Choroid plexus epithelial cell (primary cell): ENCODE measurements at regions not wholly inside any gene's neighbourhood (a gene's known extent, or its start where the extent isn't known, plus 50 kb on each side); places are given as distances from the start of the nearest gene placed in this dataset.

Experiments
- DNase-seq: peaks from one replicate; pipeline ENCODE4 v3.0.0-alpha.2; 2010; ENCODE audit warnings: low read depth
- H3K4me3 ChIP-seq: 2 replicates; pipeline ENCODE4 v1.5.1; 2011; ENCODE audit warnings: low read depth, mild to moderate bottlenecking, control low read depth, low read length, moderate library complexity
- TF ChIP-seq, protein P1 (sequence below): conservative IDR thresholded peaks from 2 replicates; pipeline ENCODE4 v1.5.1; 2011; ENCODE audit warnings: low read depth, mild to moderate bottlenecking, control low read depth, inconsistent platforms, low read length, moderate library complexity

- H3K4me3 ChIP-seq, result no peak overlapping the region
- TF ChIP-seq, protein P1, sequence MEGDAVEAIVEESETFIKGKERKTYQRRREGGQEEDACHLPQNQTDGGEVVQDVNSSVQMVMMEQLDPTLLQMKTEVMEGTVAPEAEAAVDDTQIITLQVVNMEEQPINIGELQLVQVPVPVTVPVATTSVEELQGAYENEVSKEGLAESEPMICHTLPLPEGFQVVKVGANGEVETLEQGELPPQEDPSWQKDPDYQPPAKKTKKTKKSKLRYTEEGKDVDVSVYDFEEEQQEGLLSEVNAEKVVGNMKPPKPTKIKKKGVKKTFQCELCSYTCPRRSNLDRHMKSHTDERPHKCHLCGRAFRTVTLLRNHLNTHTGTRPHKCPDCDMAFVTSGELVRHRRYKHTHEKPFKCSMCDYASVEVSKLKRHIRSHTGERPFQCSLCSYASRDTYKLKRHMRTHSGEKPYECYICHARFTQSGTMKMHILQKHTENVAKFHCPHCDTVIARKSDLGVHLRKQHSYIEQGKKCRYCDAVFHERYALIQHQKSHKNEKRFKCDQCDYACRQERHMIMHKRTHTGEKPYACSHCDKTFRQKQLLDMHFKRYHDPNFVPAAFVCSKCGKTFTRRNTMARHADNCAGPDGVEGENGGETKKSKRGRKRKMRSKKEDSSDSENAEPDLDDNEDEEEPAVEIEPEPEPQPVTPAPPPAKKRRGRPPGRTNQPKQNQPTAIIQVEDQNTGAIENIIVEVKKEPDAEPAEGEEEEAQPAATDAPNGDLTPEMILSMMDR, result peak; percentile 3
- DNase-seq, result no peak
These were observed 184.4 kb upstream of the IER5L start for GRCh38 chr9:129362287-129363000.

GRCh38 chr9:129361196-129361595 lies 183.1 kb upstream of the IER5L start:
- DNase-seq, result no peak
- H3K4me3 ChIP-seq, result no peak overlapping the region
- TF ChIP-seq, protein P1, result no peak

GRCh38 chr9:129359916-129360536 lies 182.0 kb upstream of the IER5L start:
- DNase-seq, result no peak
- H3K4me3 ChIP-seq, result no peak overlapping the region
- TF ChIP-seq, protein P1, result no peak

DNA sequence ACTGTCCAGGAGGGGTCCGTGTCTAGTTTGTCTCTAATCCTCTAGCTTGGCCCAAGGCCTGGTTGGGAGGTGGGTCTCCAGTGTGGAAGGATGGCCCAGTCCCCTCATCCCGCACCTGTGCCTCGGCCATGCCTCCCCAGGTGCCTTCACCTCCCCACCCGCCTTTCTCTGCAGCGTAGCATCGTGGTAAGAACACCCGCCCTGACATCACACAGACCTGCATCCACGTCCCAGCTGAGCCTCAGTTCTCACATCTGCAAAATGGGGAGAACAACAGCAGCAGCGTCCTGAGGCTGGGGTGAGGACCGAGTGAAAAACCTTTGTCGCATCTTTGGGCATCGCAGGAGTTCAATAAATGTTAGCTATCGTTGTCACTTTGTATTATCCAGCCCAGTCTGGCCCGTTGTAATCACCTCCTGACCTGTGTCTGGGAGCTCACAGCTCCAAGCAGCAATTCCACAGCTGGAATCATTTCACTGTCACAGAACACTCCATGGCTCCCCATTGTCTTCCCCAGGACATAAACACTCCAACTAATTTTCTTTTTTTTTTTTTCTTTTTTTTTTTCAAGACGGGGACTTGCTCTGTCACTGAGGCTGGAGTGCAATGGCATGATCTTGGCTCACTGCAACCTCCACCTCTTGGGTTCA lies 181.2 kb upstream of the IER5L start:
- TF ChIP-seq, protein P1, result no peak
- no peak overlapping the region for H3K4me3 ChIP-seq
- DNase-seq, result no peak

DNA sequence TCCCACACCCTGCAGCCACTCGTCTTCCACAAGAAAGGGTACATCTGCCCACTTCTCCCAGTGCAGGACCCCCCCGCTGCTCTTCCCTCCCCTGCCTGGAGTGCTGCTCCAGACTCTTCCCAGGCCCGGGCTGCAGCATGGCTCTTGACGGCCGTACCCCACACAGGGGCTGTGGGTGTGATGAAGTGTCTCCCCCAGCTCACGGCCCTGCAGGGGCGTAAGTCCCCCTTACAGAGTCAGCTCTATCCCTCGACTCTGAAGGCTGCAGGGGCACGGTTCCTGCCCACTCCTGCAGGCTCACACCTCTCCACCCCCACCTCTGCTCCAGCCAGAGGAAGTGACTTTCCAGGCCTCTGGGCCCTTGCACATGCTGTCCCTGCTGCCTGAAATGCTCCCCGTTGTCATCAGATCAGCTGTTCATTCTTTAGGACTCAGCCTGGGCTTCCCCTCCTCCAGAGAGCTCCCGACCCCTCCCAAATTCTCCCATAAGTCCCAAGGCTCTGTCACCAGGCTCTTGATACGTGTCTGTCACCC lies 180.6 kb upstream of the IER5L start:
- no peak overlapping the region for H3K4me3 ChIP-seq
- TF ChIP-seq, protein P1, result no peak
- no peak for DNase-seq

DNA sequence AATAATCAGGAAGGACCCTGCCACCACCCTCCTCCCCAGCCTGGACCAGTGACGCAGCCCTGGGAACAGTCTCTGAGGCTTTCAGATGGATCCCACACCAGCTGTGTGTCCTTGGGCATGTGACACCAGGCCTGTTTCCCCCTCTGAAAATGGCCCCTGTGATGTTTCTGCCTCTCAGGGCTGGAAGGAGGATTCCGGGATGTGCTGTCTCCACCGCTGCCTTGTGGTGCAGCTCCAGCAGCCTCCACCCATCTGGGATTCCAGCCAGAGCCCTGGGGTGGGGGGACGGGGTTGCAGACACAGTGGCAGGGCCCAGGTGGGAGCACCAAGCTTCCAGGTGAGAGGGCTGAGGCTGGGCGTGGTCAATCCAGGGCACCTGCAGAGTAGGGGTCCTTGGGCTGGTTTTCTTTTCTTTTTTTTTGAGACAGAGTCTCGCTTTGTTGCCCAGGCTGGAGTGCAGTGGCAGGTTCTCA lies 179.7 kb upstream of the IER5L start:
- TF ChIP-seq, protein P1, result no peak
- DNase-seq, result no peak
- H3K4me3 ChIP-seq, result no peak overlapping the region
